Spleen (tissue), 7 donors: ENCODE measurements at regions not wholly inside any gene's neighbourhood (a gene's known extent, or its start where the extent isn't known, plus 50 kb on each side); places are given as distances from the start of the nearest gene placed in this dataset.

Experiments used
- CTCF ChIP-seq, 11 experiments: fragments of 200-600 bp in 7 of 11; fragments of 450-650 bp in 4 of 11; sonication (generic) in 4 of 11; IDR thresholded peaks in 8 of 11; conservative IDR thresholded peaks in 3 of 11; 1 replicate in 7 of 11; 2 replicates in 4 of 11; pipeline versions ENCODE4 v1.4.0 to v1.8.0; 2016 to 2021; ENCODE audit warnings: antibody characterized with exemption in 11 of 11, inconsistent platforms in 4 of 11, mild to moderate bottlenecking in 1 of 11
- POLR2A ChIP-seq, 3 donors: fragments of 450-650 bp; IDR thresholded peaks; one replicate each; pipeline ENCODE4 v1.5.1; 2017; ENCODE audit warnings: antibody characterized with exemption in 3 of 3, mild to moderate bottlenecking in 1 of 3
- POLR2AphosphoS5 ChIP-seq, 3 donors: sonication (generic); formaldehyde crosslinking; IDR thresholded peaks; one replicate each; pipeline ENCODE4 v1.5.1; 2017; ENCODE audit warnings: antibody characterized with exemption in 3 of 3
- donor health status: DM: no; HTN: no; CAD: no; lungs with moderate emphysema.
- donor health status: DM: no; HTN: no; CAD: no.
- donor health status: DM: no; HTN: no; CAD: no.

GRCh38 chr6:169382735-169383134 lies 129.1 kb upstream of the THBS2 start:
- no peak for TF ChIP-seq CTCF (IDR thresholded peaks at IDR 0.05 in 8 of 11, conservative IDR thresholded peaks at IDR 0.05 in 3 of 11)
- TF ChIP-seq POLR2A (IDR thresholded peaks at IDR 0.05): no peak
- TF ChIP-seq POLR2AphosphoS5 (IDR thresholded peaks at IDR 0.05): no peak
